K562 (cell line): ENCODE measurements at regions not wholly inside any gene's neighbourhood (a gene's known extent, or its start where the extent isn't known, plus 50 kb on each side); places are given as distances from the start of the nearest gene placed in this dataset.

Experiments used
- ATAC-seq: fragments of 200-7000 bp; cut with Tn5 transposase; 3 replicates; pipeline ENCODE4 v1.9.1; 2020; ENCODE audit warnings: moderate library complexity
- BruUV-seq: library from RNA; stranded (reverse); fragments of 400-500 nt; replicated peaks from 2 replicates; lab custom pipeline; 2021; lab: Mats Ljungman, UMichigan
- CTCF ChIA-PET: fragments of 300-600 bp; formaldehyde crosslinking; extraction: SDS; loops from one replicate; lab custom pipeline; 2021; ENCODE audit warnings: low intra/inter-chr PET ratio; lab: Yijun Ruan, JAX
- POLR2A ChIA-PET: fragments of 300-600, 350-650 bp; sonication (Branson Sonifier 250); formaldehyde crosslinking; extraction: SDS; loops from one replicate; lab custom pipeline; 2021; ENCODE audit warnings: antibody characterized with exemption, inconsistent platforms; lab: Yijun Ruan, JAX
- DNase-seq, 4 experiments: peaks; one replicate each; pipeline versions ENCODE4 v3.0.0 to v3.0.0-alpha.2; 2011 to 2018; ENCODE audit warnings: low spot score in 3 of 4, mixed read lengths in 3 of 4; ENCODE audit errors: extremely low read depth in 1 of 4
- FAIRE-seq: peaks from 2 replicates; lab custom pipeline; 2011; peaks lifted over from hg19 to GRCh38; lab: Jason Lieb, UNC
- H2AFZ ChIP-seq: 2 replicates; pipeline ENCODE4 v1.6.0; 2011; ENCODE audit warnings: low read depth, low read length, control low read depth, inconsistent platforms
- H3K27ac ChIP-seq: fragments of 200-600 bp; 3 replicates; pipeline ENCODE4 v1.8.0; 2011; ENCODE audit warnings: low read depth, mild to moderate bottlenecking, control low read depth, inconsistent platforms, low read length, moderate library complexity, mixed read lengths; ENCODE audit errors: extremely low read depth
- H3K27me3 ChIP-seq, 2 experiments: fragments of 300-600 bp in 1 of 2; 2 replicates in 1 of 2; 3 replicates in 1 of 2; pipeline versions ENCODE4 v1.6.0 to v1.8.0; 2011; ENCODE audit warnings: inconsistent platforms in 2 of 2, low read length in 2 of 2, mild to moderate bottlenecking in 1 of 2, mixed read lengths in 1 of 2, moderate library complexity in 1 of 2; ENCODE audit not compliant: control insufficient read depth in 2 of 2, insufficient read depth in 2 of 2
- H3K36me3 ChIP-seq: fragments of 300-600 bp; 3 replicates; pipeline ENCODE4 v1.8.0; 2011; ENCODE audit warnings: mild to moderate bottlenecking, low read length, inconsistent platforms; ENCODE audit not compliant: control insufficient read depth, insufficient read depth
- H3K4me1 ChIP-seq, 2 experiments: fragments of 200-600 bp in 1 of 2; replicated peaks in 1 of 2; 2 replicates in 1 of 2; 3 replicates in 1 of 2; pipeline versions ENCODE4 v1.5.1 to v1.8.0; 2011; ENCODE audit warnings: inconsistent platforms in 2 of 2, low read length in 2 of 2, mild to moderate bottlenecking in 1 of 2, mixed read lengths in 1 of 2, moderate library complexity in 1 of 2; ENCODE audit not compliant: control insufficient read depth in 2 of 2, insufficient read depth in 2 of 2
- H3K4me2 ChIP-seq: 2 replicates; pipeline ENCODE4 v1.6.1; 2011; ENCODE audit warnings: low read length, control low read depth, inconsistent platforms, mixed read lengths; ENCODE audit not compliant: insufficient read depth
- H3K4me3 ChIP-seq: fragments of 200-600 bp; sonication (generic), shearing (Covaris generic); 2 replicates; pipeline ENCODE4 v1.5.1; 2016; ENCODE audit warnings: control low read depth, inconsistent platforms
- H3K79me2 ChIP-seq: fragments of 200-600 bp; 3 replicates; pipeline ENCODE4 v1.8.0; 2011; ENCODE audit warnings: low read length, inconsistent platforms; ENCODE audit not compliant: control insufficient read depth, insufficient read depth
- H3K9ac ChIP-seq, 2 experiments: 2 replicates each; pipeline versions ENCODE4 v1.6.0 to v1.6.1; 2011; ENCODE audit warnings: low read depth in 2 of 2, low read length in 2 of 2, control low read depth in 1 of 2, inconsistent platforms in 1 of 2, mild to moderate bottlenecking in 1 of 2, mixed read lengths in 1 of 2; ENCODE audit not compliant: insufficient read depth in 1 of 2
- H3K9me1 ChIP-seq: one replicate; pipeline ENCODE4 v1.6.0; 2011; ENCODE audit warnings: inconsistent platforms, mild to moderate bottlenecking, low read length, moderate library complexity; ENCODE audit not compliant: control insufficient read depth, insufficient read depth
- H3K9me3 ChIP-seq: replicated peaks from 2 replicates; pipeline ENCODE4 v1.5.1; 2011; ENCODE audit warnings: low read depth, low read length, inconsistent platforms; ENCODE audit not compliant: control insufficient read depth, insufficient read depth
- H4K20me1 ChIP-seq: replicated peaks from 2 replicates; pipeline ENCODE4 v1.6.1; 2011; ENCODE audit warnings: low read length, inconsistent platforms, mixed read lengths; ENCODE audit not compliant: control insufficient read depth, insufficient read depth
- CBX2 ChIP-seq: fragments of 200-600 bp; sonication (generic); IDR thresholded peaks from one replicate; pipeline ENCODE4 v1.6.1; 2012; ENCODE audit warnings: mild to moderate bottlenecking, low read length, inconsistent platforms; ENCODE audit not compliant: insufficient read depth, poor library complexity, severe bottlenecking
- CEBPB ChIP-seq: fragments of 450-650 bp; IDR thresholded peaks from 2 replicates; pipeline ENCODE4 v1.6.1; 2016; ENCODE audit warnings: missing genetic modification characterization, missing compliant biosample characterization
- CHD2 ChIP-seq: IDR thresholded peaks from 2 replicates; pipeline ENCODE4 v1.6.1; 2011; ENCODE audit warnings: low read depth, low read length
- ELF1 ChIP-seq: fragments of 200-800 bp; sonication (Bioruptor generic); IDR thresholded peaks from 2 replicates; pipeline ENCODE4 v1.6.1; 2016; ENCODE audit warnings: missing genetic modification characterization, missing compliant biosample characterization
- IFI16 ChIP-seq: fragments of 250-450 bp; sonication (Bioruptor Pico); IDR thresholded peaks from 2 replicates; pipeline ENCODE4 v2.1.2; 2022; ENCODE audit warnings: mild to moderate bottlenecking, inconsistent platforms
- JUND ChIP-seq, 2 experiments: IDR thresholded peaks; 2 replicates in 1 of 2; 3 replicates in 1 of 2; pipeline ENCODE4 v1.6.1; 2011; ENCODE audit warnings: borderline replicate concordance in 2 of 2, low read depth in 2 of 2, low read length in 2 of 2, improper control_type of control experiment in 1 of 2, missing biosample characterization in 1 of 2, missing genetic modification characterization in 1 of 2, missing genetic modification reagents in 1 of 2
- KDM4B ChIP-seq, 2 experiments: fragments of 450-650 bp in 1 of 2; sonication (generic) in 1 of 2; IDR thresholded peaks; 2 replicates each; pipeline ENCODE4 v1.6.1; 2016 to 2017; ENCODE audit warnings: borderline replicate concordance in 2 of 2, antibody characterized with exemption in 1 of 2, low read depth in 1 of 2, mild to moderate bottlenecking in 1 of 2
- KLF10 ChIP-seq: fragments of 250-450 bp; sonication (Bioruptor Pico); IDR thresholded peaks from 2 replicates; pipeline ENCODE4 v1.6.1; 2021; ENCODE audit warnings: matching md5 sums
- SPI1 ChIP-seq: IDR thresholded peaks from 2 replicates; pipeline ENCODE4 v1.6.1; 2011; ENCODE audit warnings: low read depth, low read length, control low read depth, borderline replicate concordance
- TRIM28 ChIP-seq: fragments of 450-650 bp; IDR thresholded peaks from 2 replicates; pipeline ENCODE4 v1.6.1; 2017
- ZBTB2 ChIP-seq: fragments of 450-650 bp; IDR thresholded peaks from 2 replicates; pipeline ENCODE4 v1.6.1; 2016; ENCODE audit warnings: antibody characterized with exemption
- ZC3H4 ChIP-seq: sonication (generic); formaldehyde crosslinking; IDR thresholded peaks from 2 replicates; pipeline ENCODE4 v1.9.0; 2021; ENCODE audit warnings: missing genetic modification reagents, borderline replicate concordance
- ZNF280A ChIP-seq: fragments of 450-650 bp; IDR thresholded peaks from 2 replicates; pipeline ENCODE4 v1.6.1; 2018; ENCODE audit warnings: mild to moderate bottlenecking, low read depth; ENCODE audit not compliant: partially characterized antibody
- ZNF398 ChIP-seq: fragments of 250-450 bp; sonication (Bioruptor Pico); IDR thresholded peaks from 2 replicates; pipeline ENCODE4 v1.8.0; 2021; ENCODE audit warnings: moderate library complexity, mild to moderate bottlenecking, inconsistent platforms
- ZSCAN29 ChIP-seq: fragments of 450-650 bp; IDR thresholded peaks from 2 replicates; pipeline ENCODE4 v1.6.1; 2017
- WGBS: fragments of 100-300 bp; shearing (Covaris generic); methylation state at CpG from one replicate; pipeline ENCODE4 v1.1.6; 2016; ENCODE audit warnings: low coverage, mixed read lengths; ENCODE audit not compliant: insufficient coverage; ENCODE audit errors: missing lambda C conversion rate; 5-methylcytosine and 5-hydroxymethylcytosine counted together
- in situ Hi-C: fragments of 300-500 bp; cut with MboI; formaldehyde crosslinking; loops from 4 replicates; pipeline ENCODE4 v1.15.0; 2018; ENCODE audit warnings: inconsistent platforms, mixed read lengths
- intact Hi-C: fragments of 100-400 bp; cut with micrococcal nuclease; formaldehyde crosslinking; loops from 2 replicates; pipeline ENCODE4 v1.14.2; 2022

- H3K9ac ChIP-seq = no peak overlapping the region
- no TSS peak for BruUV-seq
- no peak overlapping the region for H2AFZ ChIP-seq
- FAIRE-seq = no peak
- no peak for DNase-seq
- H3K4me3 ChIP-seq = no peak overlapping the region
- peaks cover 18 to 50% of the 10 kb centered on the region in 2 experiments for H3K27me3 ChIP-seq
- intact Hi-C loops = no loop called here
- CTCF ChIA-PET = no interaction called here
- POLR2A ChIA-PET = interaction anchor here (0.7 to 1.1 kb wide), 2 partner anchors 8 to 9 kb away, joined by 3 to 4 read pairs; no protein-coding TSS in a partner anchor
- no peak for ATAC-seq
- in situ Hi-C loops = no loop called here
- H3K9me3 ChIP-seq = no peaks in the 10 kb centered on the region
- no peaks in the 10 kb centered on the region; the same call in 2 of the 3 replicates for H3K36me3 ChIP-seq
- no peaks in the 10 kb centered on the region for H3K79me2 ChIP-seq
- no peak overlapping the region for H3K4me2 ChIP-seq
- no peaks in the 10 kb centered on the region for H3K4me1 ChIP-seq
- WGBS = under 1% methylated on average over 7 of the region's 7 CpGs
- H4K20me1 ChIP-seq = no peaks in the 10 kb centered on the region; the same call in none of the 2 replicates
- H3K9me1 ChIP-seq = no peaks in the 10 kb centered on the region
- H3K27ac ChIP-seq = no peak overlapping the region
- TF ChIP-seq SPI1 (no peak), ZNF398 (no peak), ZBTB2 (no peak), ELF1 (tag) (no peak), ZSCAN29 (no peak), JUND (IDR thresholded peaks at IDR 0.05; ENCODE audit: borderline replicate concordance, low read depth, low read length) (no peak), JUND (tag; IDR thresholded peaks at IDR 0.05; ENCODE audit: borderline replicate concordance, low read depth, low read length) (no peak), TRIM28 (no peak), CBX2 (no peak), IFI16 (CRISPR knock-in tag) (no peak), CHD2 (no peak), KLF10 (CRISPR knock-in tag) (no peak), ZC3H4 (no peak), ZNF280A (no peak), CEBPB (no peak), KDM4B (IDR thresholded peaks at IDR 0.05; ENCODE audit: borderline replicate concordance in 2 of 2, low read depth in 1 of 2) (no peak)
These were observed 273.9 kb upstream of the ZMIZ1 start for GRCh38 chr10:78794736-78795455.
